ENCODE measurements at regions not wholly inside any gene's neighbourhood (a gene's known extent, or its start where the extent isn't known, plus 50 kb on each side); places are given as distances from the start of the nearest gene placed in this dataset.

GRCh38 chr14:71175491-71175890 is 268.2 kb downstream of the PCNX1 start:
- no peaks in the 10 kb centered on the region for H3K9me3 Mint-ChIP-seq
- no peak for DNase-seq (ENCODE audit: low read depth, low spot score)
- H3K36me3 Mint-ChIP-seq (ENCODE audit: low read depth): no peaks in the 10 kb centered on the region
- no peaks in the 10 kb centered on the region for H3K27me3 Mint-ChIP-seq (ENCODE audit: low read depth)
- no peak overlapping the region for H3K27ac Mint-ChIP-seq (ENCODE audit: unreplicated experiment)
- H3K4me3 Mint-ChIP-seq: no peak overlapping the region
- TF ChIP-seq, protein P1, sequence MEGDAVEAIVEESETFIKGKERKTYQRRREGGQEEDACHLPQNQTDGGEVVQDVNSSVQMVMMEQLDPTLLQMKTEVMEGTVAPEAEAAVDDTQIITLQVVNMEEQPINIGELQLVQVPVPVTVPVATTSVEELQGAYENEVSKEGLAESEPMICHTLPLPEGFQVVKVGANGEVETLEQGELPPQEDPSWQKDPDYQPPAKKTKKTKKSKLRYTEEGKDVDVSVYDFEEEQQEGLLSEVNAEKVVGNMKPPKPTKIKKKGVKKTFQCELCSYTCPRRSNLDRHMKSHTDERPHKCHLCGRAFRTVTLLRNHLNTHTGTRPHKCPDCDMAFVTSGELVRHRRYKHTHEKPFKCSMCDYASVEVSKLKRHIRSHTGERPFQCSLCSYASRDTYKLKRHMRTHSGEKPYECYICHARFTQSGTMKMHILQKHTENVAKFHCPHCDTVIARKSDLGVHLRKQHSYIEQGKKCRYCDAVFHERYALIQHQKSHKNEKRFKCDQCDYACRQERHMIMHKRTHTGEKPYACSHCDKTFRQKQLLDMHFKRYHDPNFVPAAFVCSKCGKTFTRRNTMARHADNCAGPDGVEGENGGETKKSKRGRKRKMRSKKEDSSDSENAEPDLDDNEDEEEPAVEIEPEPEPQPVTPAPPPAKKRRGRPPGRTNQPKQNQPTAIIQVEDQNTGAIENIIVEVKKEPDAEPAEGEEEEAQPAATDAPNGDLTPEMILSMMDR (conservative IDR thresholded peaks at IDR 0.05): no peak
- H3K4me1 Mint-ChIP-seq: no peaks in the 10 kb centered on the region

- DNase-seq (ENCODE audit: low read depth, low spot score): no peak
- TF ChIP-seq, protein P1 (conservative IDR thresholded peaks at IDR 0.05): no peak
- H3K27me3 Mint-ChIP-seq (ENCODE audit: low read depth): no peaks in the 10 kb centered on the region
These were observed 271.8 kb downstream of the PCNX1 start for GRCh38 chr14:71179066-71179465.

GRCh38 chr14:71180397-71180796 is 273.1 kb downstream of the PCNX1 start:
- no peaks in the 10 kb centered on the region for H3K9me3 Mint-ChIP-seq
- H3K27me3 Mint-ChIP-seq (ENCODE audit: low read depth): no peaks in the 10 kb centered on the region
- no peak for DNase-seq (ENCODE audit: low read depth, low spot score)
- TF ChIP-seq, protein P1 (conservative IDR thresholded peaks at IDR 0.05): no peak
- H3K4me3 Mint-ChIP-seq: no peak overlapping the region
- H3K36me3 Mint-ChIP-seq (ENCODE audit: low read depth): no peaks in the 10 kb centered on the region
- no peak overlapping the region for H3K27ac Mint-ChIP-seq (ENCODE audit: unreplicated experiment)
- H3K4me1 Mint-ChIP-seq: no peaks in the 10 kb centered on the region

More at GRCh38 chr14:71179066-71179465, 271.8 kb downstream of the PCNX1 start:
- no peaks in the 10 kb centered on the region for H3K36me3 Mint-ChIP-seq (ENCODE audit: low read depth)
- H3K4me1 Mint-ChIP-seq: no peaks in the 10 kb centered on the region
- no peaks in the 10 kb centered on the region for H3K9me3 Mint-ChIP-seq
- H3K4me3 Mint-ChIP-seq: no peak overlapping the region
- no peak overlapping the region for H3K27ac Mint-ChIP-seq (ENCODE audit: unreplicated experiment)

- no peak for DNase-seq (ENCODE audit: low read depth, low spot score)
- peaks cover under 1% of the 10 kb centered on the region for H3K9me3 Mint-ChIP-seq
- H3K27ac Mint-ChIP-seq (ENCODE audit: unreplicated experiment): no peak overlapping the region
- TF ChIP-seq, protein P1 (conservative IDR thresholded peaks at IDR 0.05): no peak
- H3K36me3 Mint-ChIP-seq (ENCODE audit: low read depth): peaks cover under 1% of the 10 kb centered on the region
- H3K4me1 Mint-ChIP-seq: peaks cover 2% of the 10 kb centered on the region
- H3K4me3 Mint-ChIP-seq: no peak overlapping the region
- no peaks in the 10 kb centered on the region for H3K27me3 Mint-ChIP-seq (ENCODE audit: low read depth)
These were observed 274.1 kb downstream of the PCNX1 start for GRCh38 chr14:71181215-71182003.

DNA sequence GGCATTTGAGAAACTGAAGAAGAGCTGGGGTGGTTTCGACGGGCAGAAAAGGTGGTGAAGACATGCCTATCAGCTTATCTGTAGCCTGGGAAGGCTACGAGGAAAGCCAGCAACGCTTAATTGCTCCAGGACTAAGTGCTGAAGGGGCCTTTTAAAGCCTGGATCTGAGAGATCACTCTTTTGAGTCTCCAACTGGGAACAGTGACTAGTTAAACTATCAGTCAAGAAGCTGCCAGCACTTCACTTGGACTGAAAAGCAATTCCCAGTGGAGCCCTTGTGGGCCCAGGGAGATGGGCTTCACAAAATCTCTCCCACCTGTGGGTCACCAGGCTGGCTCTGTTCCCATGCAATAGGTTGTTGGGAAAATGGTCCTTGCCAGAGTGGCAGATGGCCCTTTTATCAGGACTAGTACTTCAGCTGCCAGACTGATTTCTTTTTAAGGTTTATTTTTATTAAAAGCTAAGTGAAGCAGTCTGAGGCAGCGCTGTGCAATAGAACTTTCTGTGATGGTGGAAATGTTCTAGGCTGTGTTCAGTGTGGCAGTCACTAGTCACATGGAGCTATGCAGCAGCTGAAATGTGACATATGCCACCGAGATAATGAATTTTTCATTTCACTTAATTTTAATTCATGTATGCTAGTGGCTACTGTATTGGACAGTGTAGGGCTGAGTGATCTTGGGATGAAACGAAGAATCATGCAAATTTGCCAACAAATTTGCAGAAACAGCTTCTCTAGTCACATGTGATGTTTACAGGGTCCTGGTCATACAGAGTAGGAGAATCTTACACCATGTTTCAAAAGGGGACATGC is 276.8 kb downstream of the PCNX1 start:
- TF ChIP-seq, protein P1 (conservative IDR thresholded peaks at IDR 0.05): no peak
- no peak overlapping the region for H3K27ac Mint-ChIP-seq (ENCODE audit: unreplicated experiment)
- H3K36me3 Mint-ChIP-seq (ENCODE audit: low read depth): peaks cover 3% of the 10 kb centered on the region
- peaks cover 17% of the 10 kb centered on the region for H3K4me1 Mint-ChIP-seq
- DNase-seq (ENCODE audit: low read depth, low spot score): no peak
- H3K4me3 Mint-ChIP-seq: no peak overlapping the region
- no peaks in the 10 kb centered on the region for H3K27me3 Mint-ChIP-seq (ENCODE audit: low read depth)
- H3K9me3 Mint-ChIP-seq: peaks cover 3% of the 10 kb centered on the region

Measured in neural crest cell (in vitro differentiated cells).